Tongue (tissue), 1 donor: ENCODE measurements at regions not wholly inside any gene's neighbourhood (a gene's known extent, or its start where the extent isn't known, plus 50 kb on each side); places are given as distances from the start of the nearest gene placed in this dataset.

Source experiments
- DNase-seq: peaks from one replicate; pipeline ENCODE4 v3.0.0-alpha.2; 2015

DNA sequence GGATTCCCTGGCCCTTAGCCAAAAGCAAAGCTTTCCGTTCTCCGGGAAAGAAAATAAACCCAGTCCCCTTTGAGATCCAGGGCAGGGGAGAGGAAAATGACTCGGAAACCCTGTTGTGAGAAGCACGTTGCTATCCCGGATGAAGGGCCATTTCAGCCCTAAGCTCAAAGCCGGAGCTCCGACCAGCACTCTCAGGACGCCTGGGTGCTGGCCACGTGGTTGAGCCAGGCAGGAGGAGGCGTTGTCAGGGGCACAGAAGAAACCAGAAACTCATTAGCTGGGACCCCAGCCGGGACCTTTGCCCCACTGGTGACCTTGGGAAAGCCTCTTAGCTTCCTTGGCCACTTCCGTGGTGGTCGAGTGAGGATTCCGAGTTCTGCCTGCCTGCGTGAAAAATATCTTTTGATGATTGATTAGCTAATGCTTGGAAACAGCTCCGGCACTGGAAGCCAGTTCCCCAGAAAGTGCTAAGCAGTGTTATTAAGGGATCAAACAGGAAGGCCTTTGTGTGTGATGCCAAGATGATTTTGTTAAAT, 57.6 kb upstream of the FZD10 start:
- peak; percentile 52 for DNase-seq

DNA sequence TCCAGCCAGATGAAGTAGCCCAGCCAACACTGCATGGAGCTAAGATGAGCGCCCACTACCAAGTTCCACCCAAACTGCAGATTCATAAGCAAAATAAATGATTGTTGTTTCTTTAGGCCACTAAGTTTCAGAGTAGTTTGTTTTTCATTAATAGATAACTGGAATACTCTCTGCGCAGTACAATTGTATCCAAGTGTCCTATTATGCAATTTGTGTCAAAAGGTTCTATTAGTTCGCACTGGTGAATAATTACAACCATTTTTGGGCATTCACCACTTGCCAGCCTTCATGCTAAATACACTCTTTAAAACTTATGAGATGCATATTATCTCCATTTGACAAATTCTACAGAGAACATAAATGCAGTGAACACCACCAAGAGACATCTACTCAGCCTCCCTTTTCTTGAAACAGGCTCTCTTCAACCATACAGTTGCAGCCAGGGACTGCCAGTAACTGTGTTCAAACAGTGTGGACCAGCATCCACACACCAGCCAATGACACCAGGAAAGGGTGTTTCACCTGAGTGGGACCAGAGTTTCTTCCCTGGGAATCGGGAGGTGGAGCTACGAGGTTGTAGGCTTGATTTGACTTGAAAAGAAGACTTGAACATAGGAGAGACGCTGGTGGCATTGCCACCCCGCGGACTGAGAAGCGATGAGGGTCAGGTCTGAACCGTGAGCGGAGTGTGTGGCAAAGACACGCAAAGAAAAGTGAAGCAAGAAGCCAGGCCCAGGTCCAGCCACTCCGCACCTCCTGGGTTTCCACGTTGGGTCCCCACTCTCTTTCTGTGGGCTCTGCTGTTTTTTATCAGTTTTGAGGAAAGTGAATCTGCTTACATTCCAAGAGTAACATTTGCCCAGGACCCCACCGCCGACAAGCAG, 53.0 kb upstream of the FZD10 start:
- no peak for DNase-seq

DNA sequence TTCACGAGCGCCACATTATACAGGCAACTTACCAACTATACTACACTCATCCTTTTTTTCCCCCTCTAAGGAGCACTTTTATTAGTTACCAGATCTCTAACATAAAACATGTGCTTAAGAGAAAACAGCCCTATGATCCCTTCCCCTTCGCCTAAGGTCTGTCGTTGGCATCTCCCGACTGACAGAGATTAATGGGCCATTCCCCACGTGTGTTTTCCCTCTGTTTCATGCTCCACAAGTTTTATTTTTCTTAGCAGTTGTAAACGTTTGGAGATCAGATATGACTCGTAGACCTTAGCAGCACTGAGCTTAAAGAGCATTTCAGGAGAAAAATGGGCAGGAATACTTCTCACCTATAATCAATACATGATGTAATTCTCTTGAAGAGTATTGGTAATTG, 51.4 kb upstream of the FZD10 start:
- DNase-seq, result no peak

DNA sequence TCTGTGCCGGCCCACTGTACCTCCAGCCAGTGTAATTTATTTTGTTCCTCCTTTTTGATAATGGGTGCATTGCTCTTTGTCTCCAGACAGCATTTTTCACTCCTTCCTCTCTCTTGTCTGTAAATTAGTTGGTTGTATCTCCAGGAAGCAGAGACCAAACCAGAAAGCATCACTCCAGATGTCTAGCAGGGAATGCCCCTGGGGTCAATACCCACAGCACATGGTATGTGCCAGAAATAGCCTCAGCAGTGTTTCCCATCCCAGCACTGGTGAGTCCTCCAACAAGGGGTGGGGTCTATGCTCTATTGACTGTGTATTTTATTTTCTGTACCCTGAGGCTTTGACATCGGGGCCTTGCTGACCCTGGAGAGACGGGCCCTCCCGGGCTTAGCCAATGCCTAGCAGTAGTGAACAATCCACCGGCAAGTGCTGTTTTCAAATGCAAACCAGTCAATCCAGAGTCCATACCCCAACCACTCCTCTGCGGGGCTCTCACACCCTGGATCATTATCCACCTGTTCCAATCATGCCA, 50.2 kb upstream of the FZD10 start:
- DNase-seq, result no peak
